H7 (cell line): ENCODE measurements at regions not wholly inside any gene's neighbourhood (a gene's known extent, or its start where the extent isn't known, plus 50 kb on each side); places are given as distances from the start of the nearest gene placed in this dataset.
"Not testable (repeated sequence)": the region's sequence is repeated elsewhere in the genome, so short reads cannot be mapped to it uniquely, and the experiment has no call there.

Experiments
- DNase-seq: peaks from one replicate; pipeline ENCODE4 v3.0.0; 2012
- H3K27me3 ChIP-seq: 2 replicates; pipeline ENCODE4 v1.6.0; 2011; ENCODE audit warnings: mild to moderate bottlenecking, low read length; ENCODE audit not compliant: control insufficient read depth, insufficient read depth
- H3K36me3 ChIP-seq: replicated peaks from 2 replicates; pipeline ENCODE4 v1.5.1; 2011; ENCODE audit warnings: low read length; ENCODE audit not compliant: control insufficient read depth, insufficient read depth
- H3K4me3 ChIP-seq: 2 replicates; pipeline ENCODE4 v1.5.1; 2011; ENCODE audit warnings: low read depth, mild to moderate bottlenecking, control low read depth, low read length, moderate library complexity; ENCODE audit not compliant: insufficient read depth

- no peaks in the 10 kb centered on the region for H3K27me3 ChIP-seq
- H3K36me3 ChIP-seq: no peaks in the 10 kb centered on the region
- no peak for DNase-seq
These were observed 250.0 kb downstream of the DLL1 start for GRCh38 chr6:170040906-170041305.

GRCh38 chr6:170040115-170040500 lies 250.8 kb downstream of the DLL1 start:
- no peak overlapping the region for H3K4me3 ChIP-seq
- no peak for DNase-seq
- H3K36me3 ChIP-seq: no peaks in the 10 kb centered on the region
- H3K27me3 ChIP-seq: no peaks in the 10 kb centered on the region

More at GRCh38 chr6:170040906-170041305, 250.0 kb downstream of the DLL1 start:
- H3K4me3 ChIP-seq: no peak overlapping the region

- no peaks in the 10 kb centered on the region for H3K36me3 ChIP-seq
- no peak for DNase-seq
- H3K4me3 ChIP-seq: no peak overlapping the region
- H3K27me3 ChIP-seq: no peaks in the 10 kb centered on the region
These were observed 251.4 kb downstream of the DLL1 start for GRCh38 chr6:170039156-170040114.

GRCh38 chr6:170038708-170039107 lies 252.2 kb downstream of the DLL1 start:
- DNase-seq: no peak
- Histone ChIP-seq H3K36me3 (no peaks in the 10 kb centered on the region), H3K4me3 (no peak overlapping the region), H3K27me3 (no peaks in the 10 kb centered on the region)

GRCh38 chr6:170038251-170038650 lies 252.6 kb downstream of the DLL1 start:
- no peak overlapping the region for H3K4me3 ChIP-seq
- no peaks in the 10 kb centered on the region for H3K27me3 ChIP-seq
- H3K36me3 ChIP-seq: no peaks in the 10 kb centered on the region
- no peak for DNase-seq

GRCh38 chr6:170037541-170038250 lies 253.2 kb downstream of the DLL1 start:
- DNase-seq: no peak
- Histone ChIP-seq H3K4me3 (no peak overlapping the region), H3K27me3 (no peaks in the 10 kb centered on the region), H3K36me3 (no peaks in the 10 kb centered on the region)

- Histone ChIP-seq H3K36me3 (no peaks in the 10 kb centered on the region), H3K27me3 (no peaks in the 10 kb centered on the region), H3K4me3 (no peak overlapping the region)
- no peak for DNase-seq
These were observed 254.0 kb downstream of the DLL1 start for GRCh38 chr6:170036916-170037315.

GRCh38 chr6:170036367-170036766 lies 254.5 kb downstream of the DLL1 start:
- DNase-seq, H3K36me3 ChIP-seq, H3K4me3 ChIP-seq, H3K27me3 ChIP-seq: not testable (repeated sequence)

GRCh38 chr6:170035901-170036304 lies 255.0 kb downstream of the DLL1 start:
- DNase-seq: no peak
- Histone ChIP-seq H3K36me3 (no peaks in the 10 kb centered on the region), H3K27me3 (no peaks in the 10 kb centered on the region), H3K4me3 (no peak overlapping the region)

- no peak for DNase-seq
- Histone ChIP-seq H3K4me3 (no peak overlapping the region), H3K27me3 (no peaks in the 10 kb centered on the region), H3K36me3 (no peaks in the 10 kb centered on the region)
These were observed 255.8 kb downstream of the DLL1 start for GRCh38 chr6:170035044-170035443.

- DNase-seq: no peak
- Histone ChIP-seq H3K27me3 (no peaks in the 10 kb centered on the region), H3K36me3 (no peaks in the 10 kb centered on the region), H3K4me3 (no peak overlapping the region)
These were observed 256.6 kb downstream of the DLL1 start for GRCh38 chr6:170034294-170034693.

- H3K36me3 ChIP-seq: no peaks in the 10 kb centered on the region
- no peaks in the 10 kb centered on the region for H3K27me3 ChIP-seq
- DNase-seq: no peak
- H3K4me3 ChIP-seq: no peak overlapping the region
These were observed 257.2 kb downstream of the DLL1 start for GRCh38 chr6:170033666-170034065.

GRCh38 chr6:170032706-170033309 lies 258.1 kb downstream of the DLL1 start:
- H3K36me3 ChIP-seq: no peaks in the 10 kb centered on the region

GRCh38 chr6:170032197-170032596 lies 258.7 kb downstream of the DLL1 start:
- Histone ChIP-seq H3K4me3 (no peak overlapping the region), H3K36me3 (no peaks in the 10 kb centered on the region), H3K27me3 (no peaks in the 10 kb centered on the region)
- no peak for DNase-seq

More at GRCh38 chr6:170032706-170033309, 258.1 kb downstream of the DLL1 start:
- H3K27me3 ChIP-seq: no peaks in the 10 kb centered on the region
- H3K4me3 ChIP-seq: no peak overlapping the region
- DNase-seq: no peak
